ENCODE measurements at regions not wholly inside any gene's neighbourhood (a gene's known extent, or its start where the extent isn't known, plus 50 kb on each side); places are given as distances from the start of the nearest gene placed in this dataset.

- no peak for DNase-seq
Measured at GRCh38 chr2:12828980-12829379, 112.2 kb downstream of the TRIB2 start.

- no peak for DNase-seq
Measured at GRCh38 chr2:12831016-12831415, 114.3 kb downstream of the TRIB2 start.

- no peak for DNase-seq
Measured at GRCh38 chr2:12834239-12834638, 117.5 kb downstream of the TRIB2 start.

GRCh38 chr2:12835733-12836132, 119.0 kb downstream of the TRIB2 start:
- no peak for DNase-seq

DNA sequence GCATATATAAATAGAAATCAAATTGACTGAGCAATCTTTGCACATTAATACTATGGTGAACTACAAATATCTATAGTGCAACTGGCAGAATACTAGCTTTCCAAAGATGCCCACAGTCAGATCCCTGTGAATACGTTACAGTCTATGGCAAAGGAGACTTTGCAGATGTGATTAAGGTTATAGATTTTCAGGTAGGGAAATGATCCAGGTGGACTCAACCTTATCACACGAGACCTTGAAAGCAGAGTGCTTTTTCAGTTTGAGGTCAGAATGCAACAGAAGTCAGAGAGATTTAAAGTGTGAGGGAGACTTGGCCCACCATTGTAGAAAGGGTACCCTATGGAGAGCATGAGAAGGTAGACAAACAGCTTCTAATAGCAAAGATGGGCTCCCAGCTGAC, 122.6 kb downstream of the TRIB2 start:
- no peak for DNase-seq

DNA sequence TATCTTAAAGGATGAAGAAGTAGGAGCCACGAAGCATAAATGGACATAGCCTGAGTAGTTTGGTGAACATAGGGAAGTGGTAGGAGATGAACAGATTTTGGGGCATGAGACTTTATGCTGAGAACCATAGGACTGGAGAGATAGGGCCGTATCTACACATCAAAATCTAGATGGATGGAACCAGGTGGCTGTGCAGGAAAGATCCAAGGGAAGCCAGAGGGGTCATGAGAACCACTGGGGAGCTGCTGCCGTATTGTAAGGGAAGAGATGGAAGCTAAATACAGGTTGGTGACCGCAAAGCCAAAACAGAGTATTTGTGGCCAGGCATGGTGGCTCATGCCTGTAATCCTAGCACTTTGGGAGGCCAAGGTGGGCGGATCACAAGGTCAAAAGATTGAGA, 124.3 kb downstream of the TRIB2 start:
- no peak for DNase-seq

GRCh38 chr2:12842917-12843316, 126.2 kb downstream of the TRIB2 start:
- no peak for DNase-seq

GRCh38 chr2:12844511-12844910, 127.8 kb downstream of the TRIB2 start:
- no peak for DNase-seq

DNA sequence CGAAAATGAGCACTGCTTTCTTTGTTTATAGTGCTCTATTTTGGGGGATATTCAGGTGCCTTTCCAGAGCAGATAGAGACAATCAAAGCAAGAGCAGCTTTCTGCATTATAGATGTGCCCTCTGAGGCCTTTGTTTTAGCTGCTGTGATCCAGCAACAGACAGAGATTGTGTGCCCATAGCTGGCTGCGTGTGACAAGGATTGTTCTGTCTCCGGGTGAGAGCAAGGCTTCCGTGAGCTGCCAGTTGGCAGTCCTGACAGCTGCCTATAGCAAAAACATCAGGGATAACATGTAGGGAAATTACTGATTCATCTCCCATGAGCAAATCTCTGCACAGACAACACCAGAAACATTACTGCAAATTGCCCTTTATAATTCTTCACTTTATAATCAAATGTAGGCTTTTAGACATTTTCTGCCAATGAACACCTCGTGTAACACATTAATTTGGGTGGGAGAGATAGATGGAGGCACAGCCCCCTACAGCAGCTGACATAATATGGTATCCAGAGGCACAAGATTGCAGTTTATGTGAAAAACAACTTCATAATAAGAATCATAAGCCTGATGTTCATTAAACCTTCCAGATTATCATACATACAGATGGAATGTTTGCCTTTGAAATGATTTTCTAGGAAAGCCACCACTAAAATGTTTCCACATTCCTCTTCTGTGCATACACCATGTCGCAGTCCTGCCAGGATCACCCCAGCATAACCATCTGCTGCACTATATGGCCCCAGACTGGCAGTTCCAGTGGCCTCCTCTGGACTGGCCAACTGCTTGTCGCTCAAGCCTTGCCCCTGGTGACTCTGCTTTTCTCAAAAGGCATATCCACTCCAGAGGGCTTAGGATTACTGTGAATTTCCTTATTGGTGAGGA, 131.2 kb downstream of the TRIB2 start:
- DNase-seq, result no peak

GRCh38 chr2:12852135-12852534, 135.4 kb downstream of the TRIB2 start:
- no peak for DNase-seq

GRCh38 chr2:12854001-12854530, 137.3 kb downstream of the TRIB2 start:
- no peak for DNase-seq

DNA sequence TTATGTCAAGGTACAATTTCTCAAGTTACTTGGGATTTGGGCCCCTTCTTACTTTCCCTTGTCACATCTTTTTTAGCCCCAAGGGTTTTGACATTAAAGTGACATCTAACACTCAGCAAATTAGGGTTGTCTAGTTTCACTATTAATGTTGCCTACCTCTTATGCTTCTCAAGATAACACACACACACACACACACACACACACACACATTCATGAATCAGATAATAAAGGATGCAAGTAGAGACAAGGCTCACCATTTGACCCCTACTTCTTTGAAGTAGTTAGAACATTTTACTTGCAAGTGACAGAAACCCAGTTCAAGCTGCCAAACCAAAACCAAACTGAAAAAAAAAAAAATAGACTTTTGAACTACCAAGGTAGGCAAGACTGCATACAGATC, 138.8 kb downstream of the TRIB2 start:
- peak; percentile 45 for DNase-seq

- peak; percentile 79 for DNase-seq
Measured at GRCh38 chr2:12856934-12857601, 140.3 kb downstream of the TRIB2 start.

- no peak for DNase-seq
Measured at GRCh38 chr2:12857891-12858290, 141.2 kb downstream of the TRIB2 start.

GRCh38 chr2:12858786-12859185, 142.1 kb downstream of the TRIB2 start:
- DNase-seq, result no peak

GRCh38 chr2:12861344-12861930, 144.7 kb downstream of the TRIB2 start:
- peak; percentile 44 for DNase-seq

- no peak for DNase-seq
Measured at GRCh38 chr2:12862541-12862940, 145.8 kb downstream of the TRIB2 start.

GRCh38 chr2:12863937-12864336, 147.2 kb downstream of the TRIB2 start:
- no peak for DNase-seq

GRCh38 chr2:12867631-12868287, 151.0 kb downstream of the TRIB2 start:
- DNase-seq, result no peak

DNA sequence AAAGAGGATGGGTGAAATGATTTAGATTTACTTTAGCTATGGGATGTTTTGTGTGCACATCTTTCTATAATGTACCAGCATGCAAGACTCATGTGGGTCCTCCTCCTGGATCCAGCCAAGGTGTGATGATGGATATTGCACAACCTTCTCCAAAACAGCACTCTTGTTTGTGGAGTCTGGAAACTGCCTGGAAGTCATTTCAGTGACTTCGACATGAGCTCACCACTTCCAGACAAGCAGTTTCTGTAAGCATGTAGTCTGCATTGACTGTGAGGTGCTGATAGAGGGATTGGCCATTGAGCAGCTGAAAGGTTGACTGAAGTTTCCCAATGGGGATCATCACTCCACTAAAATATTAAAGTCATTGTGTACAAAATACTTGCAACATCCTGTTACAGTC, 154.0 kb downstream of the TRIB2 start:
- DNase-seq, result no peak

DNA sequence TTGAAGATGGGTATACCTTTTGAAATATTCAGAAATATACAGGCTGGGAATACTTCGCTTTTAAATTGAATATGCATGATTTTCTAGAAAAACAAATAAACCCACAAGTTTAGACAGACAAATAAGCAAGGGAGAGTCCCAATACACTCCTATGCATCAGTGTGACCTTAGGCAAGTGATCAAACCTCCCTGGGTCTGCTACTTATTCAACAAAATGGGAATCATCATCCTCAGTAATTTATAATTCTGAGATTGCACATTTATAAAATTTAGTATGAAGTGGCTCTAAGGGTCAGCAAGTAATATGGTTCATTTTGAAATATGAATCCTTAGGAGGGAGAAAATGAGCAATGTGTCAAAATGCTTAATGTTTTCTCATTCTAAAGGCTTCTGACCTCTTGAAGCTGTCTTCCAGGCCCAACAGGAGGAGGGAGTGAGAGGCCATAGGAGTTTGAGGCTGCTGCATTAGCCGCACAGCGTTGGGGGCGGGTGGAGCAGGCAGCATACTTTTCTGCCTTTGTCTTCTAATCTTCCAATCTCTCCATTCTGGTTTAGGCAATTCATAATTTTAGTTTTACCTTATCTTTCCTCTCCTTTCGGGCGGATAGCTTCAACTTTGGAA, 155.1 kb downstream of the TRIB2 start:
- DNase-seq, result no peak

DNA sequence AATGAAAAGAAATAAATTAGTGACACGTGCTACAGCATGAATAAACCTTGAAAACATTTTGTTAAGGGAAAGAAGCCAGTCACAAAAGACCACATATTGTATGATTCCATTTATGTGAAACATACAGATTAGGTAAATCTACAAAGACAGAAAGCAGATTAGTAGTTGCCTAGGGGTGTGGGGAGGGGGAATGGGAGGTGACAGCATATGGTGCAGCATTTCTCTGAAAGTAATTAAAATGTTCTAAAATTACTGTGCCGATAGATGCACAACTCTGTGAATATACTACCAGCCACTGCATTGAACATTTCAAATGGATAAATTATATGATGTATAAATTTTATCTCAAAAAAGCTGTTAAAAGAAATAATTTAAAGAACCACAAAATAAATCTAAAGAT, 161.0 kb downstream of the TRIB2 start:
- no peak for DNase-seq

GRCh38 chr2:12879649-12880048, 162.9 kb downstream of the TRIB2 start:
- no peak for DNase-seq
